Vagina (tissue), 2 donors: ENCODE measurements at regions not wholly inside any gene's neighbourhood (a gene's known extent, or its start where the extent isn't known, plus 50 kb on each side); places are given as distances from the start of the nearest gene placed in this dataset.

Experiments used
- CTCF ChIP-seq, 3 experiments: fragments of 450-650 bp in 2 of 3; fragments of 200-600 bp in 1 of 3; sonication (generic) in 1 of 3; IDR thresholded peaks; one replicate each; pipeline ENCODE4 v1.5.1; 2017 to 2019; ENCODE audit warnings: antibody characterized with exemption in 3 of 3, mild to moderate bottlenecking in 2 of 3, moderate library complexity in 2 of 3
- POLR2AphosphoS5 ChIP-seq, 2 donors: sonication (generic); formaldehyde crosslinking; IDR thresholded peaks; one replicate each; pipeline ENCODE4 v1.9.0; 2017; ENCODE audit warnings: antibody characterized with exemption in 2 of 2, mild to moderate bottlenecking in 2 of 2, low read depth in 1 of 2; ENCODE audit not compliant: insufficient read depth in 1 of 2

DNA sequence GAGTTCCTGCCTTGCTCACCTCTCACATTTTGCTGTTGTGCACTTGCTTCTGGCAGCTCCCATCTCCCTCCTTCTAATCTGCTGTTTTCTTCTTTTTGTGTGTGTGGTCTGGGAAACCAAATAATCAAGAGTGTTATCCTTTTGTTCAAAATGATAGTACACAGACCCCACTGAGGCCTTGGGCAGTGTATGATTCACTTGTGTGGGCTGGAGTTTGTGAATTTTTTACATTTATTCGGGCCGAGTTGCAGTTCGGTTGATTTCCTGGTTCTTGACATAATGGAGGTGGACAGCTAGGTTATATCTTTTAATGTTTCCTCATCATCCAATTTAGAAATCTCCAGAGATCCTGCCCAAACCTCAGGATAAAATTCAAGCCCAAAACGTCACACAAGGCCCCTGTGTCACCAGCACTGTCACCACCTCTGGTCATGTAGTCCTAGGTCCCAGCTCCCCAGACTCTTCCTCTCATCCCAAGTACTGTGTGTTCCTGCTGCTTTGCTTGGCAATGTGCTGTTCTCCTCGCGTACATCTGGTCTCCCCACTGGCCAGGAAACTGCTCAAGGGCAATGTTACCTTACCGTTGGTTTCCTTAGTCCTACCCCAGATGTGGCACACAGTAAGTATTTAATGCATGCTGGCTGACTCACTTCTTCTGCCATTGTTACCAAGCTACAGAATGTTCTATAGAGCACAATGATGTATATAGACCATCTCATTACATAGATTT is 55.7 kb upstream of the PHACTR2 start:
- TF ChIP-seq CTCF (IDR thresholded peaks at IDR 0.05) (no peak), POLR2AphosphoS5 (IDR thresholded peaks at IDR 0.05; ENCODE audit: insufficient read depth in 1 of 2, low read depth in 1 of 2) (no peak)
